ENCODE measurements at regions not wholly inside any gene's neighbourhood (a gene's known extent, or its start where the extent isn't known, plus 50 kb on each side); places are given as distances from the start of the nearest gene placed in this dataset.

- TF ChIP-seq, protein P1, sequence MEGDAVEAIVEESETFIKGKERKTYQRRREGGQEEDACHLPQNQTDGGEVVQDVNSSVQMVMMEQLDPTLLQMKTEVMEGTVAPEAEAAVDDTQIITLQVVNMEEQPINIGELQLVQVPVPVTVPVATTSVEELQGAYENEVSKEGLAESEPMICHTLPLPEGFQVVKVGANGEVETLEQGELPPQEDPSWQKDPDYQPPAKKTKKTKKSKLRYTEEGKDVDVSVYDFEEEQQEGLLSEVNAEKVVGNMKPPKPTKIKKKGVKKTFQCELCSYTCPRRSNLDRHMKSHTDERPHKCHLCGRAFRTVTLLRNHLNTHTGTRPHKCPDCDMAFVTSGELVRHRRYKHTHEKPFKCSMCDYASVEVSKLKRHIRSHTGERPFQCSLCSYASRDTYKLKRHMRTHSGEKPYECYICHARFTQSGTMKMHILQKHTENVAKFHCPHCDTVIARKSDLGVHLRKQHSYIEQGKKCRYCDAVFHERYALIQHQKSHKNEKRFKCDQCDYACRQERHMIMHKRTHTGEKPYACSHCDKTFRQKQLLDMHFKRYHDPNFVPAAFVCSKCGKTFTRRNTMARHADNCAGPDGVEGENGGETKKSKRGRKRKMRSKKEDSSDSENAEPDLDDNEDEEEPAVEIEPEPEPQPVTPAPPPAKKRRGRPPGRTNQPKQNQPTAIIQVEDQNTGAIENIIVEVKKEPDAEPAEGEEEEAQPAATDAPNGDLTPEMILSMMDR (IDR thresholded peaks at IDR 0.05), result no peak
- TF ChIP-seq EP300 (IDR thresholded peaks at IDR 0.05), result no peak
- no peak for TF ChIP-seq POLR2A (IDR thresholded peaks at IDR 0.05)
- no peak for TF ChIP-seq POLR2AphosphoS5 (IDR thresholded peaks at IDR 0.05)
- 85% methylated on average over 2 to 3 of the region's 4 CpGs for WGBS, 2 donors (ENCODE audit: low coverage in 1 of 2)
Observed at GRCh38 chr10:43960477-43960876, 311.8 kb upstream of the ZNF32 start.

DNA sequence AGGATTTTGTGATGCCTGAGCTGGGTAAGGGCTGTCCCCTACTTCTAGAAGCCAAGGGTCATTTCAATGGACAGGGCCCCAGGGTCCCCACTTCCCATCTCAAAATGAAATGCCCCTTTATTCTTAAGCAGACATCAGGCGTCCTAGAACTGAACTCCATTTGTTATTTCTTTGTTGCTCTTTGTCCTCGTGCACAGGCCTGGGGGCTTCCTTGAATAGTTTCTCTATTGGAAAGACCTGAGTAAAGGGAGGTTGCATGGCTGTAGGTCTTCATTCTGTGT, 311.4 kb upstream of the ZNF32 start:
- 67 to 100% methylated on average over 1 to 2 of the region's 2 CpGs for WGBS, 2 donors (ENCODE audit: low coverage in 1 of 2)
- Histone ChIP-seq H3K27ac (no peak overlapping the region), H3K4me3 (no peak overlapping the region), H3K27me3 (no peaks in the 10 kb centered on the region), H3K9me3 (no peaks in the 10 kb centered on the region), H3K4me1 (peaks cover 0 to 32% (median 7%) of the 10 kb centered on the region in 3 donors), H3K36me3 (no peaks in the 10 kb centered on the region)
- no peak for ATAC-seq
- TF ChIP-seq POLR2A (IDR thresholded peaks at IDR 0.05) (no peak), POLR2AphosphoS5 (IDR thresholded peaks at IDR 0.05) (no peak), EP300 (IDR thresholded peaks at IDR 0.05) (no peak)
- TF ChIP-seq, protein P1 (IDR thresholded peaks at IDR 0.05), result no peak

More at GRCh38 chr10:43960477-43960876, 311.8 kb upstream of the ZNF32 start:
- ATAC-seq, result no peak
- Histone ChIP-seq H3K4me1 (peaks cover 0 to 33% (median 7%) of the 10 kb centered on the region in 3 donors), H3K27me3 (no peaks in the 10 kb centered on the region), H3K9me3 (no peaks in the 10 kb centered on the region), H3K27ac (peak overlapping the region in 1 of 4 donors; percentile 1), H3K36me3 (no peaks in the 10 kb centered on the region), H3K4me3 (no peak overlapping the region)

DNA sequence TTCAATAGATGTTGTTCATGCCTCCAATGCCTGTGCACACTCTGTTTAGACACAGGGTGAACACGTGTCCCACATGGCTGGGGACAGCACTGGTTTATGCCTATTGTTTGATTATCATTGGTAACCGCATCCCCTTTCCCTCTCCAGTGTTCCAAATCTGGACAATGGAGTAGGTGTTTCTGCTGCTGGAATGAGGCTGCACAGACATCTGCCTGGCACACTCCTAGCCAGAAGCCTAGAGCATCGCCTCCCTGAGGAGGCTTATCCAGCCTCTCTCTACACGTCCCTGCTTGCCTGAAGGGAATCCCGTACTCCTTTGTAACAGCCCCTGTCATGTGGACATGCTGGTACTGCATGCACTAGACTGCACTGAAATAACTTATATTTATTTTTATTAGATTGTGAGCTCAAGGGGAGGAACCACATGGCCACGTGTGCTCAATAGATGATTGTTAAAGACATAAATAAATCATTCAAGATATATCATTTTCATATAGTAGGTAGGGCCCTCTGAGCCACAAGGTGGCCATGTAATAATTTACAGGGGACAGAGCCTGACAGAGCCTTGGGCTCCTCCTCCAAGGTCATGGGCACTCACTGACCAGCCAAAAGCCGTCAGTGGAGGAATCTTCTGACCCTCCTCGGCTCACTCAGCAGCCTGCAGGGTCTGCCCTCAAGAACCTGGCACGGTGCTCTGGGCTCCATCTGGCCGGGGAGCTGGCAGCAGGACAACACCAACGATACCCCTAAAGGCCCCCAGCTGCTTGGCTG, 310.9 kb upstream of the ZNF32 start:
- 65 to 68% methylated on average over 2 to 5 of the region's 11 CpGs for WGBS, 2 donors (ENCODE audit: low coverage in 1 of 2)
- H3K4me1 ChIP-seq, result peaks cover 0 to 32% (median 7%) of the 10 kb centered on the region in 3 donors
- H3K4me3 ChIP-seq, result no peak overlapping the region
- H3K27ac ChIP-seq, result no peak overlapping the region
- H3K27me3 ChIP-seq, result no peaks in the 10 kb centered on the region
- TF ChIP-seq EP300 (IDR thresholded peaks at IDR 0.05) (no peak), POLR2A (IDR thresholded peaks at IDR 0.05) (no peak), POLR2AphosphoS5 (IDR thresholded peaks at IDR 0.05) (no peak)
- TF ChIP-seq, protein P1 (IDR thresholded peaks at IDR 0.05), result no peak
- no peaks in the 10 kb centered on the region for H3K9me3 ChIP-seq
- ATAC-seq, result no peak
- H3K36me3 ChIP-seq, result no peaks in the 10 kb centered on the region

DNA sequence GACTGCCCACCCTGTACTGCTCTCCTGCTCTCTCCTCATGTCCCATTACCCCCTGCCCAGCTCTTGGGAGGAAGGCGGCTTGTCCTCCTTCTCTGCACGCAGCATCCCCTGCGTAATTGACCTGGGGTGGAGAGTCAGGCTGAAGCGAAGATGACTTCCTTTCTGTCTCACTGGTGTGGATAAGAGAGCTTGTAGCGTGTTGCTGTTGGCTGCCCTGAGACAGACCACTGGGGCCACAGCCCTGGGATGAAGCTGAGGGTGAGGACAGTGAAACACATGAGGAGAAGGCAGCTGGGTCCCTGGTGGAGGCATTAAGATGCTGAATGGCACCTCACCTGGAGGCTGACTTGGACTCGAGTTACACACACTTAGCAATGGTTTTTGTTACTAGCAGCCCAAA, 310.3 kb upstream of the ZNF32 start:
- Histone ChIP-seq H3K9me3 (no peaks in the 10 kb centered on the region), H3K4me3 (no peak overlapping the region), H3K27me3 (no peaks in the 10 kb centered on the region), H3K27ac (no peak overlapping the region), H3K36me3 (no peaks in the 10 kb centered on the region), H3K4me1 (peaks cover 0 to 28% (median 3%) of the 10 kb centered on the region in 3 donors)
- TF ChIP-seq POLR2A (IDR thresholded peaks at IDR 0.05) (no peak), POLR2AphosphoS5 (IDR thresholded peaks at IDR 0.05) (no peak)
- ATAC-seq, result no peak
- WGBS, 2 donors (ENCODE audit: low coverage in 1 of 2), result 88% methylated on average over 1 of the region's 6 CpGs; no CpG with 5 or more reads in 1 of the 2 donors

GRCh38 chr10:43958071-43958432, 309.4 kb upstream of the ZNF32 start:
- H3K27ac ChIP-seq, result no peak overlapping the region
- peaks cover 0 to 2% (median 0%) of the 10 kb centered on the region in 3 donors for H3K9me3 ChIP-seq
- no CpG with 5 or more reads among the region's 6 CpGs for whole genome bisulfite sequencing, 2 donors (ENCODE audit: low coverage in 1 of 2)
- no peak for ATAC-seq
- H3K27me3 ChIP-seq, result no peaks in the 10 kb centered on the region
- TF ChIP-seq POLR2AphosphoS5 (IDR thresholded peaks at IDR 0.05), result no peak
- TF ChIP-seq POLR2A (IDR thresholded peaks at IDR 0.05), result no peak
- no peak for TF ChIP-seq EP300 (IDR thresholded peaks at IDR 0.05)
- TF ChIP-seq, protein P1 (IDR thresholded peaks at IDR 0.05), result no peak
- no peak overlapping the region for H3K4me3 ChIP-seq
- H3K36me3 ChIP-seq, result no peaks in the 10 kb centered on the region
- H3K4me1 ChIP-seq, result peaks cover 0 to 18% (median 0%) of the 10 kb centered on the region in 3 donors

All from gastroesophageal sphincter (tissue), 4 donors.